NCI-H1048 (cell line): ENCODE measurements at regions not wholly inside any gene's neighbourhood (a gene's known extent, or its start where the extent isn't known, plus 50 kb on each side); places are given as distances from the start of the nearest gene placed in this dataset.
"Not testable (repeated sequence)": the region's sequence is repeated elsewhere in the genome, so short reads cannot be mapped to it uniquely, and the experiment has no call there.

Experiments used
- DNase-seq: peaks from one replicate; lab custom pipeline; 2025; lab: John Stamatoyannopoulos, UW

GRCh38 chr9:31243386-31243785 is 1141.1 kb upstream of the ACO1 start:
- DNase-seq: no peak

GRCh38 chr9:31248156-31248555 is 1136.3 kb upstream of the ACO1 start:
- no peak for DNase-seq

GRCh38 chr9:31251386-31251785 is 1133.1 kb upstream of the ACO1 start:
- DNase-seq: no peak

GRCh38 chr9:31253800-31254762 is 1130.4 kb upstream of the ACO1 start:
- no peak for DNase-seq

- no peak for DNase-seq
These were observed 1129.2 kb upstream of the ACO1 start for GRCh38 chr9:31255211-31255610.

- DNase-seq: no peak
These were observed 1124.6 kb upstream of the ACO1 start for GRCh38 chr9:31259824-31260223.

GRCh38 chr9:31272456-31273295 is 1111.8 kb upstream of the ACO1 start:
- DNase-seq: no peak

- no peak for DNase-seq
These were observed 1109.0 kb upstream of the ACO1 start for GRCh38 chr9:31275419-31275818.

- DNase-seq: no peak
These were observed 1093.7 kb upstream of the ACO1 start for GRCh38 chr9:31290731-31291130.

GRCh38 chr9:31302620-31303418 is 1081.6 kb upstream of the ACO1 start:
- DNase-seq: no peak

- no peak for DNase-seq
These were observed 1079.9 kb upstream of the ACO1 start for GRCh38 chr9:31304576-31304975.

- no peak for DNase-seq
These were observed 1070.2 kb upstream of the ACO1 start for GRCh38 chr9:31314241-31314640.

GRCh38 chr9:31320494-31320893 is 1063.9 kb upstream of the ACO1 start:
- no peak for DNase-seq

GRCh38 chr9:31321256-31321655 is 1063.2 kb upstream of the ACO1 start:
- DNase-seq: no peak

GRCh38 chr9:31321686-31322085 is 1062.8 kb upstream of the ACO1 start:
- no peak for DNase-seq

- DNase-seq: no peak
These were observed 1060.6 kb upstream of the ACO1 start for GRCh38 chr9:31323726-31324444.

- DNase-seq: no peak
These were observed 1058.7 kb upstream of the ACO1 start for GRCh38 chr9:31325778-31326177.

- not testable (repeated sequence) for DNase-seq
These were observed 1057.6 kb upstream of the ACO1 start for GRCh38 chr9:31326883-31327282.

- no peak for DNase-seq
These were observed 1049.5 kb upstream of the ACO1 start for GRCh38 chr9:31334837-31335528.

GRCh38 chr9:31335529-31336234 is 1048.8 kb upstream of the ACO1 start:
- DNase-seq: no peak
